HepG2 (cell line): ENCODE measurements at regions not wholly inside any gene's neighbourhood (a gene's known extent, or its start where the extent isn't known, plus 50 kb on each side); places are given as distances from the start of the nearest gene placed in this dataset.

ENCODE experiments used
- ATAC-seq: fragments of 200-7000 bp; cut with Tn5 transposase; 3 replicates; pipeline ENCODE4 v1.9.1; 2020; ENCODE audit warnings: mild to moderate bottlenecking, moderate library complexity
- BruUV-seq: library from RNA; stranded (reverse); fragments of 400-500 nt; replicated peaks from 2 replicates; lab custom pipeline; 2021; lab: Mats Ljungman, UMichigan
- CTCF ChIA-PET: fragments of 300-600 bp; formaldehyde crosslinking; extraction: SDS; loops from one replicate; lab custom pipeline; 2021; ENCODE audit warnings: low total read pairs, inconsistent platforms, low intra/inter-chr PET ratio; lab: Yijun Ruan, JAX
- POLR2A ChIA-PET: fragments of 350-600 bp; sonication (Branson Sonifier 250); formaldehyde crosslinking; loops from one replicate; lab custom pipeline; 2020; ENCODE audit warnings: antibody characterized with exemption, inconsistent platforms; lab: Yijun Ruan, JAX
- DNase-seq: peaks from one replicate; pipeline ENCODE4 v3.0.0-alpha.2; 2015; ENCODE audit warnings: low spot score
- FAIRE-seq: peaks from 3 replicates; lab custom pipeline; 2011; peaks lifted over from hg19 to GRCh38; lab: Jason Lieb, UNC
- H2AFZ ChIP-seq: one replicate; pipeline ENCODE4 v1.6.1; 2011; ENCODE audit warnings: low read length, inconsistent platforms
- H3K27ac ChIP-seq: fragments of 300-600 bp; 3 replicates; pipeline ENCODE4 v1.8.0; 2011; ENCODE audit warnings: mixed run types, mild to moderate bottlenecking, mixed read lengths, low read length, inconsistent platforms; ENCODE audit not compliant: insufficient read depth; ENCODE audit errors: extremely low read length
- H3K27me3 ChIP-seq, 2 experiments: fragments of 200-600 bp in 1 of 2; 2 replicates in 1 of 2; 3 replicates in 1 of 2; pipeline versions ENCODE4 v1.6.0 to v1.8.0; 2011; ENCODE audit warnings: low read length in 2 of 2, mild to moderate bottlenecking in 2 of 2, moderate library complexity in 2 of 2, inconsistent platforms in 1 of 2; ENCODE audit not compliant: insufficient read depth in 2 of 2, control insufficient read depth in 1 of 2
- H3K36me3 ChIP-seq, 2 experiments: fragments of 200-600 bp in 1 of 2; replicated peaks in 1 of 2; 2 replicates in 1 of 2; 3 replicates in 1 of 2; pipeline versions ENCODE4 v1.5.1 to v1.8.0; 2011; ENCODE audit warnings: low read length in 2 of 2, inconsistent platforms in 1 of 2; ENCODE audit not compliant: insufficient read depth in 2 of 2, control insufficient read depth in 1 of 2
- H3K4me1 ChIP-seq: 2 replicates; pipeline ENCODE4 v1.5.1; 2012; ENCODE audit warnings: low read length, inconsistent platforms; ENCODE audit not compliant: insufficient read depth
- H3K4me2 ChIP-seq: 2 replicates; pipeline ENCODE4 v1.6.0; 2011; ENCODE audit warnings: low read depth, low read length, inconsistent platforms
- H3K4me3 ChIP-seq, 3 experiments: fragments of 200-600 bp in 1 of 3; sonication (generic), shearing (Covaris generic) in 1 of 3; replicated peaks in 1 of 3; 2 replicates each; pipeline ENCODE4 v1.5.1; 2011 to 2016; ENCODE audit warnings: low read length in 3 of 3, inconsistent platforms in 2 of 3, low read depth in 2 of 3, mild to moderate bottlenecking in 2 of 3, control low read depth in 1 of 3, mixed read lengths in 1 of 3; ENCODE audit not compliant: insufficient read depth in 1 of 3
- H3K79me2 ChIP-seq: one replicate; pipeline ENCODE4 v1.6.1; 2011; ENCODE audit warnings: low read length, inconsistent platforms; ENCODE audit not compliant: insufficient read depth
- H3K9ac ChIP-seq: 2 replicates; pipeline ENCODE4 v1.6.0; 2011; ENCODE audit warnings: mild to moderate bottlenecking, low read depth, low read length, inconsistent platforms; ENCODE audit not compliant: insufficient read depth
- H3K9me3 ChIP-seq: 2 replicates; pipeline ENCODE4 v1.5.1; 2012; ENCODE audit warnings: mild to moderate bottlenecking, low read length
- H4K20me1 ChIP-seq: 2 replicates; pipeline ENCODE4 v1.6.0; 2011; ENCODE audit warnings: inconsistent platforms, mild to moderate bottlenecking, low read length, moderate library complexity; ENCODE audit not compliant: insufficient read depth
- GATAD1 ChIP-seq: IDR thresholded peaks from 2 replicates; pipeline ENCODE4 v1.6.1; 2016; ENCODE audit warnings: missing genetic modification reagents, missing compliant biosample characterization
- GPBP1L1 ChIP-seq: sonication (generic); formaldehyde crosslinking; IDR thresholded peaks from 2 replicates; pipeline ENCODE4 v1.5.0; 2020; ENCODE audit warnings: mild to moderate bottlenecking, missing genetic modification reagents
- NFYC ChIP-seq: IDR thresholded peaks from 2 replicates; pipeline ENCODE4 v1.6.1; 2016; ENCODE audit warnings: missing genetic modification reagents, missing compliant biosample characterization
- PATZ1 ChIP-seq: sonication (generic); formaldehyde crosslinking; IDR thresholded peaks from 2 replicates; pipeline ENCODE4 v1.4.0; 2020; ENCODE audit warnings: missing genetic modification reagents
- PCBP1 ChIP-seq: fragments of 200-400 bp; formaldehyde crosslinking; IDR thresholded peaks from 2 replicates; pipeline ENCODE4 v1.6.1; 2017; ENCODE audit warnings: mild to moderate bottlenecking, low read depth, low read length, borderline replicate concordance
- PRDM10 ChIP-seq: sonication (generic); formaldehyde crosslinking; IDR thresholded peaks from 2 replicates; pipeline ENCODE4 v1.4.0; 2020; ENCODE audit warnings: low read depth, missing genetic modification reagents
- PRDM15 ChIP-seq: sonication (generic); formaldehyde crosslinking; IDR thresholded peaks from 2 replicates; pipeline ENCODE4 v1.4.0; 2020; ENCODE audit warnings: missing genetic modification reagents
- RBAK ChIP-seq: sonication (generic); formaldehyde crosslinking; IDR thresholded peaks from 2 replicates; pipeline ENCODE4 v1.5.1; 2020; ENCODE audit warnings: mild to moderate bottlenecking, missing genetic modification reagents
- SAFB2 ChIP-seq: sonication (generic); formaldehyde crosslinking; IDR thresholded peaks from 2 replicates; pipeline ENCODE4 v1.5.1; 2020; ENCODE audit warnings: missing genetic modification reagents, low read depth, mild to moderate bottlenecking, borderline replicate concordance
- SAP130 ChIP-seq: IDR thresholded peaks from 2 replicates; pipeline ENCODE4 v1.6.1; 2016; ENCODE audit warnings: low read depth
- ZNF263 ChIP-seq: sonication (generic); formaldehyde crosslinking; IDR thresholded peaks from 2 replicates; pipeline ENCODE4 v1.4.0; 2020; ENCODE audit warnings: missing genetic modification reagents
- ZNF616 ChIP-seq: sonication (generic); formaldehyde crosslinking; IDR thresholded peaks from 2 replicates; pipeline ENCODE4 v1.5.0; 2020; ENCODE audit warnings: low read depth, mild to moderate bottlenecking, missing genetic modification reagents
- WGBS: methylation state at CpG from one replicate; pipeline ENCODE4 v1.1.6; 2017; ENCODE audit warnings: low lambda C conversion rate; 5-methylcytosine and 5-hydroxymethylcytosine counted together
- in situ Hi-C: cut with HindIII; loops from 2 replicates; pipeline ENCODE4 v1.10.0; 2017; ENCODE audit warnings: low pct_unique_long_range_greater_than_20kb; ENCODE audit not compliant: extremely low pct_ligation_motif_present
- intact Hi-C: fragments of 100-400 bp; cut with micrococcal nuclease; formaldehyde crosslinking; loops from one replicate; pipeline ENCODE4 v1.10.0; 2022; ENCODE audit not compliant: unreplicated experiment

GRCh38 chr3:126259411-126260391 lies 79.3 kb upstream of the ALDH1L1 start:
- H3K27me3 ChIP-seq, result no peaks in the 10 kb centered on the region
- H3K4me1 ChIP-seq, result peaks cover 34% of the 10 kb centered on the region
- no peak overlapping the region for H3K4me2 ChIP-seq
- peak; percentile 29 for DNase-seq
- H4K20me1 ChIP-seq, result no peaks in the 10 kb centered on the region
- ATAC-seq, result peak; percentile 83
- intact Hi-C loops (loop anchor here (1.0 kb wide), 1 partner anchor 130 kb away; no protein-coding TSS in a partner anchor), in situ Hi-C loops (no loop called here)
- H3K4me3 ChIP-seq, result no peak overlapping the region
- no peaks in the 10 kb centered on the region for H3K79me2 ChIP-seq
- no peak overlapping the region for H3K27ac ChIP-seq
- no peak overlapping the region for H2AFZ ChIP-seq
- H3K36me3 ChIP-seq, result no peaks in the 10 kb centered on the region
- FAIRE-seq, result no peak
- no TSS peak for BruUV-seq
- no peak overlapping the region for H3K9ac ChIP-seq
- H3K9me3 ChIP-seq, result no peaks in the 10 kb centered on the region
- 37% methylated on average over 18 of the region's 23 CpGs for WGBS
- ChIA-PET CTCF (interaction anchor here (2.5 kb wide), 1 partner anchor 129 kb away, joined by 54 read pairs; no protein-coding TSS in a partner anchor), POLR2A (no interaction called here)
- no peak for TF ChIP-seq SAP130
- TF ChIP-seq PATZ1 (CRISPR knock-in tag), result peak; percentile 49; the same call in 1 of the 2 replicates
- TF ChIP-seq SAFB2, result no peak
- no peak for TF ChIP-seq PRDM10 (CRISPR knock-in tag)
- no peak for TF ChIP-seq GPBP1L1 (CRISPR knock-in tag)
- no peak for TF ChIP-seq ZNF616 (CRISPR knock-in tag)
- TF ChIP-seq GATAD1, result no peak
- no peak for TF ChIP-seq NFYC (CRISPR knock-in tag)
- peak; percentile 76; the same call in 1 of the 2 replicates for TF ChIP-seq PCBP1
- peak; percentile 93 for TF ChIP-seq ZNF263
- no peak for TF ChIP-seq RBAK (CRISPR knock-in tag)
- no peak for TF ChIP-seq PRDM15 (CRISPR knock-in tag)
